Endothelial cell (in vitro differentiated cells): ENCODE measurements at regions not wholly inside any gene's neighbourhood (a gene's known extent, or its start where the extent isn't known, plus 50 kb on each side); places are given as distances from the start of the nearest gene placed in this dataset.

Source experiments
- DNase-seq: peaks from one replicate; pipeline ENCODE4 v3.0.0; 2021; ENCODE audit warnings: low spot score
- H3K27ac Mint-ChIP-seq: one replicate; pipeline ENCODE4 v1.8.0; 2021; ENCODE audit warnings: mixed read lengths, inconsistent platforms; ENCODE audit not compliant: unreplicated experiment
- H3K27me3 Mint-ChIP-seq: one replicate; pipeline ENCODE4 v1.8.0; 2021; ENCODE audit warnings: mild to moderate bottlenecking, moderate library complexity, mixed read lengths, inconsistent platforms; ENCODE audit not compliant: unreplicated experiment
- H3K36me3 Mint-ChIP-seq: one replicate; pipeline ENCODE4 v1.8.0; 2021; ENCODE audit warnings: mild to moderate bottlenecking, low read depth, mixed read lengths, inconsistent platforms; ENCODE audit not compliant: unreplicated experiment
- H3K4me1 Mint-ChIP-seq: one replicate; pipeline ENCODE4 v1.8.0; 2021; ENCODE audit warnings: mild to moderate bottlenecking, mixed read lengths, inconsistent platforms; ENCODE audit not compliant: unreplicated experiment
- H3K4me3 Mint-ChIP-seq: one replicate; pipeline ENCODE4 v1.8.0; 2021; ENCODE audit warnings: mild to moderate bottlenecking, mixed read lengths, inconsistent platforms; ENCODE audit not compliant: unreplicated experiment
- H3K9me3 Mint-ChIP-seq: one replicate; pipeline ENCODE4 v1.8.0; 2021; ENCODE audit warnings: mixed read lengths, inconsistent platforms; ENCODE audit not compliant: unreplicated experiment
- TF ChIP-seq, protein P1 (sequence below): fragments of 200-600 bp; sonication (generic); IDR thresholded peaks from one replicate; pipeline ENCODE4 v1.5.0; 2021; ENCODE audit warnings: antibody characterized with exemption; ENCODE audit not compliant: unreplicated experiment

DNA sequence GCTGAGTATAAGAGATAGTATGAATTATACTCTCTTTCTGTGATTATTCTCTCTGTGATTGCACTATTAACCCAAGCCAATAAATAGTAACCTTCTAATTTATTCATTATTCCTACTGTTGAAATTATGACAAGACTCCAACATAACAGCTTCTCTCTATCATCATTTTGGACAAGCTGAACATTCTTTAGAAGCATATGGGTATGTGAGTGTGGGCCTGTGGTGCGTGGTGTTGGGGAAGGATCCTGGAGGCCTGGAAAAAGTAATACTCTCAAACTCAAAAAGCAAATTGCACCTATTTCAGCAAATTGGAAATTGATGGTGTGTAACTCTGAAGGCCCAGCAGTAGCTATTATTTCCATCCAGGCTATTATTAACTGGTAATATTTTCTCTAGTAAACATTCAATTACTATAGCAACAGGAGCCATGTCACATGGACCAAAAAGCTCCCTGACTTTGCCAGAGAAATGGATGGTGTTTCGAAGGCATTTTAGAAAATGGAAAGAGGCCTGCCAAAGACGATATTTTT, 502.8 kb downstream of the LTN1 start:
- Mint-ChIP-seq H3K9me3 (no peaks in the 10 kb centered on the region), H3K4me3 (no peak overlapping the region), H3K27ac (no peak overlapping the region), H3K36me3 (no peaks in the 10 kb centered on the region), H3K27me3 (peaks cover 4% of the 10 kb centered on the region), H3K4me1 (no peaks in the 10 kb centered on the region)
- TF ChIP-seq, protein P1, sequence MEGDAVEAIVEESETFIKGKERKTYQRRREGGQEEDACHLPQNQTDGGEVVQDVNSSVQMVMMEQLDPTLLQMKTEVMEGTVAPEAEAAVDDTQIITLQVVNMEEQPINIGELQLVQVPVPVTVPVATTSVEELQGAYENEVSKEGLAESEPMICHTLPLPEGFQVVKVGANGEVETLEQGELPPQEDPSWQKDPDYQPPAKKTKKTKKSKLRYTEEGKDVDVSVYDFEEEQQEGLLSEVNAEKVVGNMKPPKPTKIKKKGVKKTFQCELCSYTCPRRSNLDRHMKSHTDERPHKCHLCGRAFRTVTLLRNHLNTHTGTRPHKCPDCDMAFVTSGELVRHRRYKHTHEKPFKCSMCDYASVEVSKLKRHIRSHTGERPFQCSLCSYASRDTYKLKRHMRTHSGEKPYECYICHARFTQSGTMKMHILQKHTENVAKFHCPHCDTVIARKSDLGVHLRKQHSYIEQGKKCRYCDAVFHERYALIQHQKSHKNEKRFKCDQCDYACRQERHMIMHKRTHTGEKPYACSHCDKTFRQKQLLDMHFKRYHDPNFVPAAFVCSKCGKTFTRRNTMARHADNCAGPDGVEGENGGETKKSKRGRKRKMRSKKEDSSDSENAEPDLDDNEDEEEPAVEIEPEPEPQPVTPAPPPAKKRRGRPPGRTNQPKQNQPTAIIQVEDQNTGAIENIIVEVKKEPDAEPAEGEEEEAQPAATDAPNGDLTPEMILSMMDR: no peak
- DNase-seq: no peak

DNA sequence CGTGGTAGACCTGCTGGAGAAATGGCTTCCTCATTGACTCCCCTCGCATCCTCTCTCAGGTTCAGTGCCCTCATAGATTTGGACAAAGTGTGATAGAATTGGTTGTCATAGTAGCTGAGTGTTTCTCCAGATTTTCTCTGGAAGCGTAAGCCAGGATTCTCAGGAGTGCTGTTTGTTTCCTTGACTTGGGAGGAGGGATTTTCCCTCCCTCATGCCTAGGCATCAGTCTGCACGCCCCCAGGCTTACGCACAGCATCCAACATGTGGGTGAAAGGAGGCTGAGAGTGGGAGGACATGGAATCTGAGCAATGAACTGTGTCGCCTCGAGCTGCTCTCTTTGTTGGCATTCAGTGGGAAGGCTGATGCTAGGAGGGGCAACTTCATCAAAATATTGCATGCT, 503.5 kb downstream of the LTN1 start:
- H3K27me3 Mint-ChIP-seq: peaks cover 4% of the 10 kb centered on the region
- no peaks in the 10 kb centered on the region for H3K36me3 Mint-ChIP-seq
- no peak overlapping the region for H3K4me3 Mint-ChIP-seq
- H3K27ac Mint-ChIP-seq: no peak overlapping the region
- DNase-seq: no peak
- no peaks in the 10 kb centered on the region for H3K4me1 Mint-ChIP-seq
- H3K9me3 Mint-ChIP-seq: no peaks in the 10 kb centered on the region
- TF ChIP-seq, protein P1: no peak

DNA sequence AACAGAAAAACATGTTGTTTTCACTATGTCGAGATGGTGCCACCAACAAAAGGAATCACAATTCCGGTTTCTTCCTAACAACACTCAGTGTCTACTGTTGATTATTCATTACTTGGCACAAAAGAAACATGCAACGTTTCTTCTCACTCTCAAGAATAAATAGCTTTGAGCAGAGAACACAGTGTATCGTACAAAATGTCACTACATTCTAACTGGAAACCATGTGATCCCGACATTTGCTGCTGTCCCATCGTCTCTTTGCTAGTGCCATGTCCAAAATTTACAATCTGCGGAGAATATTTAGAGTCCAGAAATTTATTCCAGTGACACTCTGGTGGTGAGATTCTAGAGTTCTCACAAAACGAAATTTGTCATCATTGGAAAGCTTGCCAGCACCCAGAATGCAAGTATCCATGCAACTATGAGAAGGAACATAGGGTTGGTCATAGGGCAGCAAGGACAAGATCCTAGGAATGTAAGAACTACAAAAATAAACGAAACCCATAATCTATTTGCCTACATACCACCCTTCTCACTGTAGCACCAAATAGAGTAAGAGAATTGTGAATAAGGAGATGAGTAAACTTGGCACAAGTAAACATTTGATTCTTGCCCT, 505.1 kb downstream of the LTN1 start:
- no peak for DNase-seq
- Mint-ChIP-seq H3K27me3 (peaks cover 4% of the 10 kb centered on the region), H3K4me3 (no peak overlapping the region), H3K27ac (no peak overlapping the region), H3K4me1 (no peaks in the 10 kb centered on the region), H3K9me3 (no peaks in the 10 kb centered on the region), H3K36me3 (no peaks in the 10 kb centered on the region)
- TF ChIP-seq, protein P1: no peak

DNA sequence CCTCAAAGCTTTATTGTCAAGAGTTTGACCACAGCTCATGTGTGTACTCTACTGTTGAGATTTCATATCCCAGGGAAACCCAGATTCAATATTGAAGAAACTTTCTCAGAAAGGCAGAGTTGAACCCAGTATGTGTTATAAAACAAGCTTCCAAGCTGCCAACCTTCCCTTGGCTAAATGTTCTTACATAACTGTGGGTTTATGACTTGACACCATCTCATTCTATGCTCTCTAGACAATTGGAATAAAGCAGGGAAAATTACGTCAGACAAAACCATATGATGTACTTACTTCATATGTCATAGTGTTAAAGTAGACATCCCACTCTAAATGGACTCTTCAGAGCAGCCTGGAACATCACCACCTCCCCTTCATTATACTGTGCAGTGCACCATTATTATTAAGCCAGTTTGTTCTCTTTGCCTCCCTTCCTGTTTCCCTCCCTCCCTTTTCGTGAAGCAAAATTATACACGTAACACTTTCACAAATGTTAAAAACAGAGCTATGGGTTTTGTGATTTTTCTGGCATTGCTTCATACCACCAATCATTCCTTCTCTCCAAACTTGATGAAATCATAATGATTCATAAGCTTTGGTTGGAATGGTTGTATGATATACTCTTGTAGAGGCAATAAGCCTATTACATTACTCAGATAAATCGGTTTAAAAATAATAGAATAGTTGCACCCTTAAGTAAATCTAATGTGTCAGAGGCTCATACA, 507.2 kb downstream of the LTN1 start:
- Mint-ChIP-seq H3K36me3 (no peaks in the 10 kb centered on the region), H3K27ac (no peak overlapping the region), H3K4me1 (no peaks in the 10 kb centered on the region), H3K9me3 (no peaks in the 10 kb centered on the region), H3K27me3 (no peaks in the 10 kb centered on the region), H3K4me3 (no peak overlapping the region)
- TF ChIP-seq, protein P1: no peak
- DNase-seq: no peak

DNA sequence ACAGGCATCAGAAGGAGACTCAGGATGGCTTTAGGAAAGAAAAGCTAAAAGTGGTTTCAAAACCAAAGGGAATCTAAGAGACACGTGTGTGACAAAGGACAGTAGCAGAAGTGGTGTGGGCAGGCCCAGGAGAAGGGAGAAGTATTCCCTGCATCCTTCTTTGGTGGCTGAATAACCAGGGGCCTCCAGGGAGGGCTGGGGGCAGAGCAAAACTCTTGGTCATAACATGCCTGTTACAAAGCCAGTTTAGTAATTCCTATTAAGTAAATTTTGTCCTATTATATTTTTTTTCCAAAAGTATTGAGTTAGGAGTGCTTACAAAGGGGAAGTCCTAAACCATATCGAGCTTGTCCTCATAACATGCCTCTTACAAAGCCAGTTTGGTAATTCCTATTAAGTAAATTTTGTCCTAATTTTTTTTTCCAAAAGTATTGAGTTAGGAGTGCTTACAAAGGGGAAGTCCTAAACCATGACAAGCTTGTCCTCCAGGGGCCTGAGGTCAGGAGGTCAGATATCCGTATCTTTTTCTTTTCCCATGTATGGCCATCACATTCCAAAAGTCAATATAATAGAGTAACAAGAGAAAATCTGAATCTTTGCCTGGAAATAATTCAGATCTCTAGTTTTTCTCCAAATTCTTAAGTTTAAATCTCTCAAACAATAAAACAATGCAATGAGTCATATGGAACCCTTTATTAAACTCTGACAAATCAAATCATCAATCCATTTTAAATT, 509.2 kb downstream of the LTN1 start:
- no peak overlapping the region for H3K27ac Mint-ChIP-seq
- no peaks in the 10 kb centered on the region for H3K36me3 Mint-ChIP-seq
- DNase-seq: no peak
- no peaks in the 10 kb centered on the region for H3K27me3 Mint-ChIP-seq
- no peaks in the 10 kb centered on the region for H3K9me3 Mint-ChIP-seq
- TF ChIP-seq, protein P1: no peak
- H3K4me1 Mint-ChIP-seq: no peaks in the 10 kb centered on the region
- no peak overlapping the region for H3K4me3 Mint-ChIP-seq
